Neuron (in vitro differentiated cells): ENCODE measurements at regions not wholly inside any gene's neighbourhood (a gene's known extent, or its start where the extent isn't known, plus 50 kb on each side); places are given as distances from the start of the nearest gene placed in this dataset.

ENCODE experiments used
- H2AFZ ChIP-seq: one replicate; pipeline ENCODE4 v1.6.1; 2013; ENCODE audit warnings: low read depth, mild to moderate bottlenecking, inconsistent platforms, low read length, moderate library complexity
- H3K27me3 ChIP-seq: one replicate; pipeline ENCODE4 v1.6.1; 2013; ENCODE audit warnings: low read length; ENCODE audit not compliant: insufficient read depth
- H3K36me3 ChIP-seq: one replicate; pipeline ENCODE4 v1.6.1; 2013; ENCODE audit warnings: low read length; ENCODE audit not compliant: insufficient read depth
- H3K4me1 ChIP-seq: one replicate; pipeline ENCODE4 v1.6.1; 2013; ENCODE audit warnings: low read length; ENCODE audit not compliant: insufficient read depth
- H3K4me3 ChIP-seq: 2 replicates; pipeline ENCODE4 v1.5.1; 2013; ENCODE audit warnings: mild to moderate bottlenecking, low read length, moderate library complexity
- H3K9me3 ChIP-seq: one replicate; pipeline ENCODE4 v1.6.1; 2013; ENCODE audit warnings: low read length

GRCh38 chr1:87806379-87807094 is 477.9 kb downstream of the LMO4 start:
- no peaks in the 10 kb centered on the region for H3K27me3 ChIP-seq
- H3K4me3 ChIP-seq = no peak overlapping the region
- no peak overlapping the region for H2AFZ ChIP-seq
- no peaks in the 10 kb centered on the region for H3K36me3 ChIP-seq
- no peaks in the 10 kb centered on the region for H3K4me1 ChIP-seq
- H3K9me3 ChIP-seq = no peaks in the 10 kb centered on the region

- no peaks in the 10 kb centered on the region for H3K27me3 ChIP-seq
- no peaks in the 10 kb centered on the region for H3K36me3 ChIP-seq
- no peaks in the 10 kb centered on the region for H3K9me3 ChIP-seq
- H2AFZ ChIP-seq = no peak overlapping the region
- no peaks in the 10 kb centered on the region for H3K4me1 ChIP-seq
- no peak overlapping the region for H3K4me3 ChIP-seq
These were observed 481.5 kb downstream of the LMO4 start for GRCh38 chr1:87810166-87810565.

- Histone ChIP-seq H3K9me3 (no peaks in the 10 kb centered on the region), H2AFZ (no peak overlapping the region), H3K36me3 (no peaks in the 10 kb centered on the region)
These were observed 484.3 kb downstream of the LMO4 start for GRCh38 chr1:87812871-87813577.

GRCh38 chr1:87814573-87814972 is 485.9 kb downstream of the LMO4 start:
- H3K36me3 ChIP-seq = no peaks in the 10 kb centered on the region
- no peak overlapping the region for H2AFZ ChIP-seq
- H3K4me1 ChIP-seq = no peaks in the 10 kb centered on the region
- H3K4me3 ChIP-seq = no peak overlapping the region
- no peaks in the 10 kb centered on the region for H3K27me3 ChIP-seq
- no peaks in the 10 kb centered on the region for H3K9me3 ChIP-seq

More at GRCh38 chr1:87812871-87813577, 484.3 kb downstream of the LMO4 start:
- H3K4me1 ChIP-seq = no peaks in the 10 kb centered on the region
- no peaks in the 10 kb centered on the region for H3K27me3 ChIP-seq
- H3K4me3 ChIP-seq = no peak overlapping the region

GRCh38 chr1:87816646-87817045 is 488.0 kb downstream of the LMO4 start:
- peaks cover 9% of the 10 kb centered on the region for H3K4me1 ChIP-seq
- H3K36me3 ChIP-seq = no peaks in the 10 kb centered on the region
- no peak overlapping the region for H2AFZ ChIP-seq
- no peak overlapping the region for H3K4me3 ChIP-seq
- no peaks in the 10 kb centered on the region for H3K27me3 ChIP-seq
- no peaks in the 10 kb centered on the region for H3K9me3 ChIP-seq

- H3K9me3 ChIP-seq = no peaks in the 10 kb centered on the region
- no peaks in the 10 kb centered on the region for H3K36me3 ChIP-seq
- H3K4me1 ChIP-seq = peaks cover 9% of the 10 kb centered on the region
- H3K27me3 ChIP-seq = no peaks in the 10 kb centered on the region
- no peak overlapping the region for H3K4me3 ChIP-seq
- no peak overlapping the region for H2AFZ ChIP-seq
These were observed 492.1 kb downstream of the LMO4 start for GRCh38 chr1:87820668-87821334.

GRCh38 chr1:87821335-87821697 is 492.6 kb downstream of the LMO4 start:
- Histone ChIP-seq H3K9me3 (no peaks in the 10 kb centered on the region), H3K4me1 (peaks cover 9% of the 10 kb centered on the region), H3K27me3 (no peaks in the 10 kb centered on the region), H3K36me3 (no peaks in the 10 kb centered on the region), H2AFZ (no peak overlapping the region), H3K4me3 (no peak overlapping the region)

- no peaks in the 10 kb centered on the region for H3K36me3 ChIP-seq
- H3K27me3 ChIP-seq = no peaks in the 10 kb centered on the region
- H3K4me1 ChIP-seq = no peaks in the 10 kb centered on the region
- H3K4me3 ChIP-seq = no peak overlapping the region
- H2AFZ ChIP-seq = no peak overlapping the region
- no peaks in the 10 kb centered on the region for H3K9me3 ChIP-seq
These were observed 498.1 kb downstream of the LMO4 start for GRCh38 chr1:87826681-87827251.

- Histone ChIP-seq H3K4me1 (no peaks in the 10 kb centered on the region), H3K27me3 (no peaks in the 10 kb centered on the region), H3K36me3 (no peaks in the 10 kb centered on the region), H3K9me3 (no peaks in the 10 kb centered on the region), H3K4me3 (no peak overlapping the region), H2AFZ (no peak overlapping the region)
These were observed 500.7 kb downstream of the LMO4 start for GRCh38 chr1:87829360-87829759.

- H3K4me3 ChIP-seq = no peak overlapping the region
These were observed 501.8 kb downstream of the LMO4 start for GRCh38 chr1:87830432-87830978.

GRCh38 chr1:87833166-87833565 is 504.5 kb downstream of the LMO4 start:
- Histone ChIP-seq H3K9me3 (no peaks in the 10 kb centered on the region), H3K4me1 (no peaks in the 10 kb centered on the region), H3K36me3 (no peaks in the 10 kb centered on the region), H3K4me3 (no peak overlapping the region), H3K27me3 (no peaks in the 10 kb centered on the region), H2AFZ (no peak overlapping the region)

More at GRCh38 chr1:87830432-87830978, 501.8 kb downstream of the LMO4 start:
- Histone ChIP-seq H3K27me3 (no peaks in the 10 kb centered on the region), H2AFZ (no peak overlapping the region), H3K36me3 (no peaks in the 10 kb centered on the region), H3K9me3 (no peaks in the 10 kb centered on the region), H3K4me1 (no peaks in the 10 kb centered on the region)

GRCh38 chr1:87834151-87834550 is 505.5 kb downstream of the LMO4 start:
- no peaks in the 10 kb centered on the region for H3K4me1 ChIP-seq
- no peaks in the 10 kb centered on the region for H3K27me3 ChIP-seq
- H2AFZ ChIP-seq = no peak overlapping the region
- no peaks in the 10 kb centered on the region for H3K36me3 ChIP-seq
- no peaks in the 10 kb centered on the region for H3K9me3 ChIP-seq
- H3K4me3 ChIP-seq = no peak overlapping the region

- no peak overlapping the region for H3K4me3 ChIP-seq
These were observed 506.3 kb downstream of the LMO4 start for GRCh38 chr1:87834941-87835340.

More at GRCh38 chr1:87834941-87835340, 506.3 kb downstream of the LMO4 start:
- Histone ChIP-seq H3K27me3 (no peaks in the 10 kb centered on the region), H2AFZ (no peak overlapping the region), H3K9me3 (no peaks in the 10 kb centered on the region), H3K4me1 (no peaks in the 10 kb centered on the region), H3K36me3 (no peaks in the 10 kb centered on the region)
